ENCODE measurements at regions not wholly inside any gene's neighbourhood (a gene's known extent, or its start where the extent isn't known, plus 50 kb on each side); places are given as distances from the start of the nearest gene placed in this dataset.
"Not testable (repeated sequence)": the region's sequence is repeated elsewhere in the genome, so short reads cannot be mapped to it uniquely, and the experiment has no call there.

GRCh38 chr18:35841283-35841682, 131.2 kb upstream of the RMP24 start:
- DNase-seq (ENCODE audit: low read depth in 1 of 2, low spot score in 1 of 2) (no peak), FAIRE-seq (no peak), ATAC-seq (no peak)
- 9% methylated on average over 2 of the region's 2 CpGs for WGBS (ENCODE audit: missing lambda C conversion rate)
- ChIA-PET CTCF (no interaction called here), POLR2A (no interaction called here)
- Histone ChIP-seq H3K4me2 (no peak overlapping the region), H3K27ac (no peak overlapping the region), H3K9me3 (no peaks in the 10 kb centered on the region), H3K4me3 (no peak overlapping the region), H3K4me1 (no peaks in the 10 kb centered on the region)
- TF ChIP-seq HES2 (IDR thresholded peaks at IDR 0.05) (no peak), BCL3 (IDR thresholded peaks at IDR 0.05) (no peak), HMGXB4 (CRISPR knock-in tag; IDR thresholded peaks at IDR 0.05; ENCODE audit: borderline replicate concordance) (no peak), NR3C1 (IDR thresholded peaks at IDR 0.05) (no peak), HOXB13 (CRISPR knock-in tag; IDR thresholded peaks at IDR 0.05; ENCODE audit: low read depth) (no peak), MYC (IDR thresholded peaks at IDR 0.05; ENCODE audit: borderline replicate concordance, low read length) (no peak), EHMT2 (IDR thresholded peaks at IDR 0.05; ENCODE audit: low read depth) (no peak), PHF8 (IDR thresholded peaks at IDR 0.05; ENCODE audit: borderline replicate concordance, low read depth) (no peak), RCOR1 (IDR thresholded peaks at IDR 0.05; ENCODE audit: low read depth, low read length) (no peak), NPAS2 (CRISPR knock-in tag; IDR thresholded peaks at IDR 0.05; ENCODE audit: borderline replicate concordance) (no peak)

- POLR2A ChIA-PET = no interaction called here
- no peak overlapping the region for H3K4me2 ChIP-seq
- no peak overlapping the region for H3K27ac ChIP-seq
- TF ChIP-seq ESRRA (IDR thresholded peaks at IDR 0.05; ENCODE audit: borderline replicate concordance, low read length) = no peak
- TF ChIP-seq NFE2L2 (conservative IDR thresholded peaks at IDR 0.05; ENCODE audit: low read length) = no peak
- 45% methylated on average over 5 of the region's 5 CpGs for WGBS (ENCODE audit: missing lambda C conversion rate)
- no peaks in the 10 kb centered on the region for H3K4me1 ChIP-seq
- H3K4me3 ChIP-seq = no peak overlapping the region
- H3K9me3 ChIP-seq = no peaks in the 10 kb centered on the region
- no peak for ATAC-seq
- no peak for FAIRE-seq
- no peak for DNase-seq (ENCODE audit: low read depth in 1 of 2, low spot score in 1 of 2)
- CTCF ChIA-PET = no interaction called here
These were observed 129.9 kb upstream of the RMP24 start for GRCh38 chr18:35842536-35842935.

GRCh38 chr18:35848321-35848720, 124.2 kb upstream of the RMP24 start:
- H3K4me1 ChIP-seq; H3K4me2 ChIP-seq; H3K27ac ChIP-seq; FAIRE-seq; H3K9me3 ChIP-seq; ATAC-seq; POLR2A ChIA-PET; DNase-seq (ENCODE audit: low read depth in 1 of 2, low spot score in 1 of 2); H3K4me3 ChIP-seq; CTCF ChIA-PET: not testable (repeated sequence)
- WGBS (ENCODE audit: missing lambda C conversion rate) = 70% methylated on average over 5 of the region's 5 CpGs

GRCh38 chr18:35849241-35849640, 123.2 kb upstream of the RMP24 start:
- CTCF ChIA-PET, ATAC-seq, H3K4me1 ChIP-seq, FAIRE-seq, H3K27ac ChIP-seq, POLR2A ChIA-PET, H3K4me2 ChIP-seq, H3K9me3 ChIP-seq, H3K4me3 ChIP-seq: not testable (repeated sequence)
- DNase-seq (ENCODE audit: low read depth in 1 of 2, low spot score in 1 of 2) = peak in 1 of 2 experiments; percentile 47
- TF ChIP-seq GATA3 (IDR thresholded peaks at IDR 0.05; ENCODE audit: borderline replicate concordance) = peak; percentile 33; the same call in 1 of the 2 replicates
- WGBS (ENCODE audit: missing lambda C conversion rate) = 16% methylated on average over 2 of the region's 2 CpGs
